ENCODE measurements at regions not wholly inside any gene's neighbourhood (a gene's known extent, or its start where the extent isn't known, plus 50 kb on each side); places are given as distances from the start of the nearest gene placed in this dataset.

- H3K4me1 Mint-ChIP-seq, result no peaks in the 10 kb centered on the region
- no peak overlapping the region for H3K4me3 Mint-ChIP-seq
- peaks cover 2% of the 10 kb centered on the region for H3K9me3 Mint-ChIP-seq
- H3K27me3 Mint-ChIP-seq, result no peaks in the 10 kb centered on the region
- no peaks in the 10 kb centered on the region for H3K36me3 Mint-ChIP-seq
- no peak for DNase-seq
- H3K27ac Mint-ChIP-seq, result no peak overlapping the region
Measured at GRCh38 chr6:18837013-18837412, 449.9 kb downstream of the RNF144B start.

DNA sequence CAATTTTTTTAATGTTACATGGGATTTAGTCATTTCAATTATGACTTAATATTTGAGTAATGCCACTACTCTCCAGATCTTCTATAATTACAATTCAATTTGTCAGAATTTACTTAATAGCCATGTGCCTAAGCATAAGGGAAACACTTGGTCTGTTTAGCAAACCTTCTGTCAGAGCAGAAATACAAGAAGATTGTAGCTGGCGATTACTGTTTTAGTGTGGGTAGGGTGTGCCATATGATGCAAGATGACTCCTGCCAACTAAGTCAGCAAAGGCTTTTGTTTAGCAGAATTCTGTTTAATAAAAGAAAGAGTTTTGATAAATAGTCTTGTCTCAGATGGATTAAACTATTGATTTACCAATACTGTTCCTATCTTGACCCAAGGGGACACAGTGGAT is 455.4 kb downstream of the RNF144B start:
- DNase-seq, result no peak
- Mint-ChIP-seq H3K4me1 (no peaks in the 10 kb centered on the region), H3K27ac (no peak overlapping the region), H3K27me3 (no peaks in the 10 kb centered on the region), H3K9me3 (peaks cover 2% of the 10 kb centered on the region), H3K4me3 (no peak overlapping the region), H3K36me3 (no peaks in the 10 kb centered on the region)

- DNase-seq, result no peak
- Mint-ChIP-seq H3K4me1 (no peaks in the 10 kb centered on the region), H3K9me3 (peaks cover 3% of the 10 kb centered on the region), H3K36me3 (no peaks in the 10 kb centered on the region), H3K27ac (no peak overlapping the region), H3K4me3 (no peak overlapping the region), H3K27me3 (no peaks in the 10 kb centered on the region)
Measured at GRCh38 chr6:18845896-18846295, 458.7 kb downstream of the RNF144B start.

DNA sequence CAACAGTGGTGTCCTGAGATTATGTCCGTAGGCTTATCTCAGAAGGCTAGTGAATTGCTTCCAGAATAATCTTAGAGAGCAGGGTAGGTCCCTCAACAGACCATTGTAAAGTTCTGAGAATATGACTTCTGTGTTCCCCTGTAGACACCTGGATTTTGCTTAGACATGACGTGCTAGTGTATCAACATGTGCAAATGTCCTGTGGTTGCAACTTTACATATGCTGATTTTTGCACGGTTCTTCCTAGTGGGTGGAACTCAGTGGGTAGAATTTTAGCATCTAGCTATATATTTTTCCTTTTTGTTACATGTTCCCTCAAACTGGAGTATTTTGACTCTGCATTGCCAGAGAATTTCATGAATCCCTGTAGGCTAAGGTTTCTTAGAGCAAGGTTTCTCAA is 459.2 kb downstream of the RNF144B start:
- Mint-ChIP-seq H3K27me3 (no peaks in the 10 kb centered on the region), H3K4me1 (no peaks in the 10 kb centered on the region), H3K9me3 (peaks cover 3% of the 10 kb centered on the region), H3K27ac (no peak overlapping the region), H3K36me3 (no peaks in the 10 kb centered on the region), H3K4me3 (no peak overlapping the region)
- DNase-seq, result no peak

DNA sequence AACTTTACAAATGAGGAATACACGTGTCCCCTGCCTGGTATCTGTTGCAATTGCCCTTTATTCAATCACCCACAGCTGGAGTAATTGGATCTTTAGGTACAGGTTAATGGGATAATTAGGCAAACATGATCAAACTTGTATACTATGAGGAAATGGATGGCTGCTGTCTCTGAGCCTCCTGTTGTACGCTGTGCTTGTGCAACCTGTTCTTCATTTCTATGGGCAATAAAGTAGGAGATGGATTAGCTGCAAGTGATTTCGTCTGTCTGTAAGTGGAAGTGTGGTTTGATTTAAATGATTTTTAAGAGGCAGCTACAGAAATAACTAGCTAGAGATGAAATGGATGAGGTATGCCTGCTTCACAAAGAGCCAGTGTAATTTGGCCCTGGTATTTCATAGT is 474.1 kb downstream of the RNF144B start:
- Mint-ChIP-seq H3K4me1 (no peaks in the 10 kb centered on the region), H3K27me3 (no peaks in the 10 kb centered on the region), H3K27ac (no peak overlapping the region), H3K4me3 (no peak overlapping the region), H3K36me3 (no peaks in the 10 kb centered on the region), H3K9me3 (peaks cover 6% of the 10 kb centered on the region)
- DNase-seq, result no peak

DNA sequence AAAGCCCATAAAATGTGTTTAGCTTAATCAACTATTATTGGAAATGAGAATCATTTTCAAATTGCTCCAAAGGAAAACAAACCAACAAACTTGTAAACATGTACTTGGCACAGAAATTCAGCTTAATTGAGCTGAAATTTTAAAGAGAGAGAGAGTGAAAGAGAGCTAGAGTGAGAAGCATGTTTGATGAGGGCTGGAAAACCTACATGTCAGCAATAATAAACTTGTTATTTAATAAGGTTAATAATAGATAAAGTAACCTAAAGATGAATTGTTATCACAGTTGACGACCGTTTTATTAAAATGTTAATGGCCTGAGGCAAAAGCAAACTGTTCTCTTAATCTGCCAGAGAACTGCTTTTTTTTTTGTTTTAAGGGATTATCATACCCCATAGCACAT is 496.1 kb downstream of the RNF144B start:
- H3K9me3 Mint-ChIP-seq, result no peaks in the 10 kb centered on the region
- H3K4me3 Mint-ChIP-seq, result no peak overlapping the region

DNA sequence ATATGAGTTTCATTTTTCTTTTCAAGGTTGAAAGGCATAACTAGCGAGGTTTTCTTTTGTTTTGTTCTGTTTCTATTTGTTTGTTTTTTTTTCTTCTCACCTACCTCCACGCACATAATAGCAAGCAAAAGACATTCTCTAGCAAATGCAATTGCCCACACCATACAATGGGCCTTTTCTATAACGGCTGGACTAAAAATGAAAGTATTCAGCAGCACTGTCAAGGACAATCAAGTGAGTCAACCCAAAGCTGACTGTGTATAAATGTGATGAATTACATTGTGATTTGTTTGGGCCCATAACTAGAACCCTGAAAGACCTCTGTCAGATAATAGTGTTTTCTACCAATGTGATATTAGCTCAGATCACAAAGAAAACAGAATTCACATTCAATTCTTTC is 496.7 kb downstream of the RNF144B start:
- Mint-ChIP-seq H3K27ac (no peak overlapping the region), H3K4me1 (no peaks in the 10 kb centered on the region), H3K27me3 (no peaks in the 10 kb centered on the region)

More for the DNA sequence above, 496.1 kb downstream of the RNF144B start:
- no peaks in the 10 kb centered on the region for H3K4me1 Mint-ChIP-seq
- no peaks in the 10 kb centered on the region for H3K36me3 Mint-ChIP-seq
- no peak overlapping the region for H3K27ac Mint-ChIP-seq
- no peak for DNase-seq
- no peaks in the 10 kb centered on the region for H3K27me3 Mint-ChIP-seq

GRCh38 chr6:18893540-18894269 is 506.6 kb downstream of the RNF144B start:
- H3K9me3 Mint-ChIP-seq, result no peaks in the 10 kb centered on the region
- DNase-seq, result no peak
- H3K27ac Mint-ChIP-seq, result no peak overlapping the region
- H3K4me3 Mint-ChIP-seq, result no peak overlapping the region
- no peaks in the 10 kb centered on the region for H3K4me1 Mint-ChIP-seq
- H3K36me3 Mint-ChIP-seq, result no peaks in the 10 kb centered on the region
- H3K27me3 Mint-ChIP-seq, result no peaks in the 10 kb centered on the region

More for the DNA sequence above, 496.7 kb downstream of the RNF144B start:
- no peak for DNase-seq
- Mint-ChIP-seq H3K4me3 (no peak overlapping the region), H3K9me3 (no peaks in the 10 kb centered on the region), H3K36me3 (no peaks in the 10 kb centered on the region)

DNA sequence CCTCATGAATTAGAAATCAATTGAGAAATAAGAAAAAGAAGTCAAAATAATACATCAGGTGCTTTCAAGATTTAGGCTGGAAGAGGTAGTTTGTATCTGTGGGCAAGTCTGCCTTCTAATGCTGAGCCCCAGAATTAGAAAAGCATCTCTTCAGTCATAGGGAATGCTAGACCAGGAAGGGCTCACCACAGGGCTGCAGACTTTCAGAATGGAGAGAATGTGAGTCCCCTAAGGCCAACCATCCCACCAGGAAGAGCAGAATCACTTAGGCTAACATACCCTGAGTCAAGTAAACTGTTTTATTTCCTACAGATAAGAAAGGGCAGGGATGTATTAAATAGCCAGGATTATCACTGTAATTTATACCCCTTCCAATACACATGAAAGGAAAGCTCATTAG is 510.2 kb downstream of the RNF144B start:
- no peak overlapping the region for H3K27ac Mint-ChIP-seq
- H3K27me3 Mint-ChIP-seq, result no peaks in the 10 kb centered on the region
- no peak overlapping the region for H3K4me3 Mint-ChIP-seq
- H3K9me3 Mint-ChIP-seq, result peaks cover 2% of the 10 kb centered on the region
- DNase-seq, result no peak
- H3K36me3 Mint-ChIP-seq, result no peaks in the 10 kb centered on the region
- H3K4me1 Mint-ChIP-seq, result no peaks in the 10 kb centered on the region

DNA sequence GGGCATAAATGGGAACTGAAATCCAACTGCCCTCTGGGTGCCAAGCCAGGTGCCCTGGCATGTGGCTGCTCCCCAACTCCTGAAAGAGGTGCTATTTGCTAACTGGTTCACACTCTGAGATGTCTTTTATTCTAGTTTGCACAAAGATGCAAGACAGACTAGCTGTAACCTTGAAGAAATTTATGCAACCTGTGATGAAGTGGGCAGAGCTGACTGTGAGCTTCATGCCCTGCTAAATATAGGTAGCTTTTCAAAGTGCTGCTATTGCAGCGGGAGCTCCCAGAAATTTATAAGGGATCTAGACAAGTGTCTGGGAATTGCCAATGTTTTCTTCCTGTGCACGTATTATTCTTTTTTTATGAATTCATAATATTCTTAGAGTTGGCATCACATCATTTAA is 517.5 kb downstream of the RNF144B start:
- no peak overlapping the region for H3K4me3 Mint-ChIP-seq
- DNase-seq, result no peak
- H3K36me3 Mint-ChIP-seq, result no peaks in the 10 kb centered on the region

DNA sequence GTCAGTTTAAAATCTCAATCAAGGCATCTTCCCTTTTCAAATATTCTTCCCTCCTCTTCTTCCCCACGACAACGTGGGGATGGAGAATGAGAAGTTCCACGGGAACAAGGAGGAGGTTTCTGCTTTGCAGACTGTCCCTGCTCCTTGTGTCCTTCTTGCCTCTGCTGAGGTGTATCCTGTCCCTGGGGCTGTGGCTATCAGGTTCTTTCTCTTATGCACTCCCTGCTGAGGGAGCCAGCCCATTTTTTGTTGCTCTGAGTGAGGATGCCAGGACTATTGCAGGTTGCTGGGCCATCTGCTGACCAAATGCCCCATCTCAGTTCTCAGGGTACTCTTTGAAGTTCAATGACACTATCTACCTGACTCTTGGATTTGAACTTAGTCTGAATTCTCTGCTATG is 533.6 kb downstream of the RNF144B start:
- no peak overlapping the region for H3K4me3 Mint-ChIP-seq
- no peak overlapping the region for H3K27ac Mint-ChIP-seq
- DNase-seq, result no peak
- H3K36me3 Mint-ChIP-seq, result no peaks in the 10 kb centered on the region
- peaks cover 2% of the 10 kb centered on the region for H3K9me3 Mint-ChIP-seq
- no peaks in the 10 kb centered on the region for H3K27me3 Mint-ChIP-seq
- no peaks in the 10 kb centered on the region for H3K4me1 Mint-ChIP-seq

More for the DNA sequence above, 517.5 kb downstream of the RNF144B start:
- Mint-ChIP-seq H3K4me1 (no peaks in the 10 kb centered on the region), H3K27ac (no peak overlapping the region), H3K9me3 (peaks cover 2% of the 10 kb centered on the region), H3K27me3 (no peaks in the 10 kb centered on the region)

DNA sequence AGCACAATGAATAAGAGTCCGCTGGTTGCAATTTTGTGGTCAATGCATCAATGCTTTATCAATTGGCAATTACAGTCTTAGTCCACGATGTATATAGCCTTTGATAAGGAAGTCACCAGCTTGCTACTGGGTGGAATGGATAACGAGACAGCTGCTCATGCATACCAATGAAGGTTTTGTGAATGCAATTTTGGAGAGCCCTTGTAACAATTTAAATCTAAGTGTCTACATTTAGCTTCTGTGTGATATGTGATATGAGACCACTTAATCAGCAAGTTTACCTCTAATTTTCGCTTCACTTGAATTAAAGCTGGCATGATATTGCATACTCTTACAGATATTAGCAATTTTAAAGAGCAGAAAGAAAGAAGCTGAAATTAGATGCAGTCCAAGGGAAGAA is 543.9 kb downstream of the RNF144B start:
- Mint-ChIP-seq H3K27me3 (no peaks in the 10 kb centered on the region), H3K36me3 (no peaks in the 10 kb centered on the region), H3K4me3 (no peak overlapping the region), H3K9me3 (peaks cover 4% of the 10 kb centered on the region), H3K4me1 (no peaks in the 10 kb centered on the region), H3K27ac (no peak overlapping the region)
- no peak for DNase-seq

- Mint-ChIP-seq H3K27me3 (no peaks in the 10 kb centered on the region), H3K4me3 (no peak overlapping the region), H3K27ac (no peak overlapping the region), H3K9me3 (no peaks in the 10 kb centered on the region), H3K36me3 (no peaks in the 10 kb centered on the region), H3K4me1 (no peaks in the 10 kb centered on the region)
- no peak for DNase-seq
Measured at GRCh38 chr6:18958146-18958545, 571.0 kb downstream of the RNF144B start.

- H3K27me3 Mint-ChIP-seq, result no peaks in the 10 kb centered on the region
- H3K27ac Mint-ChIP-seq, result no peak overlapping the region
- H3K36me3 Mint-ChIP-seq, result no peaks in the 10 kb centered on the region
- peaks cover 2% of the 10 kb centered on the region for H3K9me3 Mint-ChIP-seq
- H3K4me1 Mint-ChIP-seq, result no peaks in the 10 kb centered on the region
- H3K4me3 Mint-ChIP-seq, result no peak overlapping the region
- no peak for DNase-seq
Measured at GRCh38 chr6:18961566-18961965, 574.4 kb downstream of the RNF144B start.

DNA sequence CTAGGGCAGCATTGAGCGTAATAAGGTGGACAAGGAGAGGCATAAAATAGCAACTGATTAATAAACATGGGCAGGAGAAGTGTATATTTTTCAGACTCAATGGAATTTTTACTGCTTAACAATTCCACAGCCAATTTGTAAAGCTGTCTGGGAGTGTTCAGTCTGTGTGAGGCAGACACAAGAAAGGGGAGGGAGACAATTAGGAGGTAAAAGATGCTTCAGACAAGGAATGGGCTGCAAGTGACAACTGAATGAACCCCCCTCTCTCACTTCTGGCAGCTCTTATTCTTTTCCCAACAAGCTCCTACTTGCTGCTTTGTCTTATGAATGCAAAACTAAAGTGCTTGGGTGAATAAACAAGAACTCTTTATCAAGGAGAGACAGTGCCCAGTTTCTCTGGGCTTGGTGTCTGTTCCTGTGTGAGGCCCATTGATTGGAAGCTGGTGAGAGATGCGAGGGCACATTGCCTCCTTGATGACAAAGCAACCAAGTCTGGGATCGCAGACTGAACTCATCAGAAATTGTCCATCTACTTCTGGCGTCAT is 575.3 kb downstream of the RNF144B start:
- Mint-ChIP-seq H3K4me1 (no peaks in the 10 kb centered on the region), H3K9me3 (peaks cover 2% of the 10 kb centered on the region), H3K27me3 (no peaks in the 10 kb centered on the region), H3K36me3 (no peaks in the 10 kb centered on the region), H3K4me3 (no peak overlapping the region), H3K27ac (no peak overlapping the region)
- DNase-seq, result no peak

- H3K4me1 Mint-ChIP-seq, result no peaks in the 10 kb centered on the region
- no peak overlapping the region for H3K4me3 Mint-ChIP-seq
- H3K36me3 Mint-ChIP-seq, result no peaks in the 10 kb centered on the region
- H3K27me3 Mint-ChIP-seq, result no peaks in the 10 kb centered on the region
- H3K9me3 Mint-ChIP-seq, result peaks cover 2% of the 10 kb centered on the region
- H3K27ac Mint-ChIP-seq, result no peak overlapping the region
- no peak for DNase-seq
Measured at GRCh38 chr6:18963439-18963838, 576.3 kb downstream of the RNF144B start.
